ENCODE measurements at regions not wholly inside any gene's neighbourhood (a gene's known extent, or its start where the extent isn't known, plus 50 kb on each side); places are given as distances from the start of the nearest gene placed in this dataset.

DNA sequence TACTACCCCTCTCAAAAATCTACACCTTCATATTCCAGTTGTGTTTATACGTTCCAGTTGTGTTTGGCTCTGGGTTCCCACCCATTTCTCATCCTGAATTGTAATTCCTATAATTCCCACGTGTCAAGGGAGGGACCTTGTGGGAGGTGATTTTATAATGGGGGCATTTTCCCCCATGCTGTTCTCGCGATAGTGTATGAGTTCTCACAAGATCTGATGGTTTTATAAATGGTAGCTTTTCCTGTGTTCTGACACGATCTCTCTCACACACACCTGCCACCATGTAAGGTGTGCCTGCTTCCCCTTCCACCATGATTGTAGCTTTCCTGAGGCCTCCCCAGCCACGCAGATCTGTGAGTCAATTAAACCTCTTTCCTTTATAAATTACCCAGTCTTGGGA is 108.5 kb upstream of the ADAMTS16 start:
- H3K27me3 ChIP-seq, result no peaks in the 10 kb centered on the region
- no peaks in the 10 kb centered on the region for H3K36me3 ChIP-seq
- FAIRE-seq, result no peak
- H3K9me3 ChIP-seq, result no peaks in the 10 kb centered on the region
- TF ChIP-seq, protein P1, sequence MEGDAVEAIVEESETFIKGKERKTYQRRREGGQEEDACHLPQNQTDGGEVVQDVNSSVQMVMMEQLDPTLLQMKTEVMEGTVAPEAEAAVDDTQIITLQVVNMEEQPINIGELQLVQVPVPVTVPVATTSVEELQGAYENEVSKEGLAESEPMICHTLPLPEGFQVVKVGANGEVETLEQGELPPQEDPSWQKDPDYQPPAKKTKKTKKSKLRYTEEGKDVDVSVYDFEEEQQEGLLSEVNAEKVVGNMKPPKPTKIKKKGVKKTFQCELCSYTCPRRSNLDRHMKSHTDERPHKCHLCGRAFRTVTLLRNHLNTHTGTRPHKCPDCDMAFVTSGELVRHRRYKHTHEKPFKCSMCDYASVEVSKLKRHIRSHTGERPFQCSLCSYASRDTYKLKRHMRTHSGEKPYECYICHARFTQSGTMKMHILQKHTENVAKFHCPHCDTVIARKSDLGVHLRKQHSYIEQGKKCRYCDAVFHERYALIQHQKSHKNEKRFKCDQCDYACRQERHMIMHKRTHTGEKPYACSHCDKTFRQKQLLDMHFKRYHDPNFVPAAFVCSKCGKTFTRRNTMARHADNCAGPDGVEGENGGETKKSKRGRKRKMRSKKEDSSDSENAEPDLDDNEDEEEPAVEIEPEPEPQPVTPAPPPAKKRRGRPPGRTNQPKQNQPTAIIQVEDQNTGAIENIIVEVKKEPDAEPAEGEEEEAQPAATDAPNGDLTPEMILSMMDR (IDR thresholded peaks at IDR 0.05), result no peak
- ATAC-seq, result no peak
- no peaks in the 10 kb centered on the region for H3K4me1 ChIP-seq
- H3K4me3 ChIP-seq, result no peak overlapping the region
- no peak for DNase-seq
- intact Hi-C loops (cut with DNase I), result no loop called here
- no peak overlapping the region for H3K27ac ChIP-seq
- 55 to 57% methylated on average over 6 of the region's 6 CpGs for WGBS, 2 donors

DNA sequence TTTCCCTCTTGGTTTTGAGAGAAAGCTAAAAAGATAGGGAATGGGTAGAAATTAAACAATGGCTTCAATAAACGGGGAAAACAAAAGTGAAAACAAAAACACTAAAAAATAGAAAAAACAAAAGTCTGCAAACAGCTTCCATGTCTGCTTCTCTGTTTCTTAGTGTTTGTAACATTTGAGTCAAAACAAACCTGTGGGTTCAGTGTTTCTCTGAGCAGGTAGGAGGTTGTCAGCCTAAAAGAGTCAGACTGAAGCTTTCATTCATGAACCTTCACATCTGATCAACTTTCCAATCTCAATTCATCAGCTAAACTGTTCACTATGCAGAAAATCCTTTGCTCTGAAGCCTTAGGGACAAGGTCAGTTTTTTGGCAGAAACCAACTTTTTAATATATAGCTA is 102.5 kb upstream of the ADAMTS16 start:
- FAIRE-seq, result no peak
- TF ChIP-seq, protein P1 (IDR thresholded peaks at IDR 0.05), result no peak
- Histone ChIP-seq H3K4me1 (no peaks in the 10 kb centered on the region), H3K27me3 (no peaks in the 10 kb centered on the region), H3K36me3 (no peaks in the 10 kb centered on the region), H3K9me3 (no peaks in the 10 kb centered on the region), H3K4me3 (no peak overlapping the region), H3K27ac (no peak overlapping the region)
- DNase-seq, result no peak
- no peak for ATAC-seq
- WGBS, 2 donors, result 37 to 66% methylated on average over 1 of the region's 1 CpG
- intact Hi-C loops (cut with DNase I), result no loop called here

DNA sequence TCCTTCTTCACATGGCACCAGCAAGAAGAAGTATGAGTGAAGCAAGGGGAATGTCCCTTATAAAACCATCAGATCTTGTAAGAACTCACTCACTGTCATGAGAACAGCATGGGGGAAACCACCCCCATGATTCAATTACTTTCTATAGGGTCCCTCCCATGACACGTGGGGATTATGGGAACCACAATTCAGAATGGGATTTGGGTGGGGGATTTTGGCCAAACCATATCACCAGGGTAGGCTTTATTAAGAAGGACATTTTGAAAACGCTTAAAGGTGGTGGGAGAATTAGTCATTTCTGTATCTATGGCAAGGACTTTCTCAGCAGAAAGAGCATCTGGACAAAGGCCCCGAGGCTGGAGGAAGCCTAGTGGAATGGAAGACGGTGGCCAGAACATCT is 100.2 kb upstream of the ADAMTS16 start:
- 52 to 58% methylated on average over 4 of the region's 4 CpGs for WGBS, 2 donors
- no peak overlapping the region for H3K4me3 ChIP-seq

DNA sequence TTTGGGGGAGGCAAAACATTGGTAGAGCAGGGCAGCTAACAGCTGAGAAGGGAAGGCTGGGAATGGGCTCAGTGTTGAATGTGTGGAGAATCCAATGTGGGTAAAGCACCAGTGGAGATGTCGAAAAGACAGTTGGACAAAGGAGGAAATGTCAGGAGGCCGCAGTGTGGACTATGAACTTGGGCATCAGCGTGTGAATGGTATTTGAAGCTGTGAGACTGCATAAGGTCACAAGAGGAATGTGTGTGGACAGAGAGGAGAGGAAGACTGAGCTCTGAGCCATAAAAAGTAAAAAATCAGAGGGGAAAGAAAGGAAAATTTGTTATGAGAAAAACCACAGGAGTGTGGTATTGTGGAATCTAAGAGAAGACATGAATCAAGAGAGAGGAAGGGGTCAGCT is 99.4 kb upstream of the ADAMTS16 start:
- 61 to 81% methylated on average over 3 of the region's 3 CpGs for WGBS, 2 donors
- DNase-seq, result no peak
- Histone ChIP-seq H3K27me3 (no peaks in the 10 kb centered on the region), H3K36me3 (no peaks in the 10 kb centered on the region), H3K9me3 (no peaks in the 10 kb centered on the region), H3K4me1 (no peaks in the 10 kb centered on the region), H3K4me3 (no peak overlapping the region), H3K27ac (no peak overlapping the region)
- TF ChIP-seq, protein P1 (IDR thresholded peaks at IDR 0.05), result no peak
- FAIRE-seq, result no peak
- ATAC-seq, result no peak
- intact Hi-C loops (cut with DNase I), result no loop called here

More for the DNA sequence above, 100.2 kb upstream of the ADAMTS16 start:
- Histone ChIP-seq H3K27ac (no peak overlapping the region), H3K4me1 (no peaks in the 10 kb centered on the region), H3K36me3 (no peaks in the 10 kb centered on the region), H3K9me3 (no peaks in the 10 kb centered on the region), H3K27me3 (no peaks in the 10 kb centered on the region)
- intact Hi-C loops (cut with DNase I), result no loop called here
- ATAC-seq (no peak), DNase-seq (no peak), FAIRE-seq (no peak)
- TF ChIP-seq, protein P1 (IDR thresholded peaks at IDR 0.05), result no peak

DNA sequence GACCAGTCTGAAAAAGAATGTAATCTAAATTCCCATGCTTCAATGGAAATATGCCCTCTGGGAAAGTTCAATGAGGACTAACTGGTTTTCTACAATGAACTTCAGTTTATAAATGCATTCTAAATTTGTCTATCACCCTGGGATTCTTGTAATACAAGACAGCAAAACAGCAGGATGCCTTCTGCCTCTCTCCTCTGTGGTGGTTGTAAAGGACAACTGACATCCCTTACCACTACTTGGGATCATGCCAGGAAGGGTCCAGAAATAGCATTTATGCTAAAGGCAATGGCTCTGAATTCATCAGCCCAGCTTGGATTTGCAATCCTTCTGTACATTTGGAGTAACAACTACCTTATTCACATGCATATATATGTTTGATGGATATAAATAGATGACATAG is 97.3 kb upstream of the ADAMTS16 start:
- Histone ChIP-seq H3K36me3 (no peaks in the 10 kb centered on the region), H3K9me3 (no peaks in the 10 kb centered on the region), H3K27ac (no peak overlapping the region), H3K27me3 (no peaks in the 10 kb centered on the region), H3K4me3 (no peak overlapping the region), H3K4me1 (no peaks in the 10 kb centered on the region)
- DNase-seq (no peak), ATAC-seq (no peak), FAIRE-seq (no peak)
- TF ChIP-seq, protein P1 (IDR thresholded peaks at IDR 0.05), result no peak
- intact Hi-C loops (cut with DNase I), result no loop called here

All from pancreas (tissue), 10 donors.